ENCODE measurements at regions not wholly inside any gene's neighbourhood (a gene's known extent, or its start where the extent isn't known, plus 50 kb on each side); places are given as distances from the start of the nearest gene placed in this dataset.

DNA sequence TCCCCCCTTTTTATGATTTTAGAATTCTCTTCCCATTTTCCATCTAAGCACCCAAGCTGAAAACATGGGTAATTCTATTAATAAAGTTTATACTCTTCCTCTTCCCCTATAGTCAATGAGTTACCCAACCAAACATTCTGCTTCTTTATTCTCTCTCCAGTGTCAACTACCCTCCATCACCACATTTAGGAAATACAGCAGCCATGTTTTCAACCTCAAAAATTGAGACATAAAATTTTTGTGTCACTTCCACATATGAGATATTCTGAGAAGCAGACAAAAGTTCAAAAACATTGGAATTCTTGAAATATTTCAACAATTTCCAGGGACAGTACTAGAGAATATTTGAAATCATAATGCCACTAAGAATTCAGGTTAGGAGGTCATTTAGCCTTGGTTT is 64.8 kb upstream of the ATP1A1 start:
- TF ChIP-seq CTCF (IDR thresholded peaks at IDR 0.05) (no peak), POLR2A (IDR thresholded peaks at IDR 0.05) (no peak), POLR2AphosphoS5 (IDR thresholded peaks at IDR 0.05) (no peak)

Data from breast epithelium (tissue), 3 donors.